PC-3 (cell line): ENCODE measurements at regions not wholly inside any gene's neighbourhood (a gene's known extent, or its start where the extent isn't known, plus 50 kb on each side); places are given as distances from the start of the nearest gene placed in this dataset.

Experiments used
- ATAC-seq: fragments of 200-7000 bp; cut with Tn5 transposase; 2 replicates; pipeline ENCODE4 v1.9.1; 2020; ENCODE audit warnings: mild to moderate bottlenecking, moderate library complexity
- BruUV-seq: library from RNA; stranded (reverse); fragments of 400-500 nt; replicated peaks from 2 replicates; lab custom pipeline; 2021; lab: Mats Ljungman, UMichigan
- CTCF ChIA-PET: fragments of 300-600 bp; sonication (Branson Sonifier 250); formaldehyde crosslinking; loops from one replicate; lab custom pipeline; 2022; ENCODE audit warnings: antibody characterized with exemption; lab: Charles Lee
- POLR2A ChIA-PET: fragments of 300-600 bp; sonication (Branson Sonifier 250); formaldehyde crosslinking; loops from one replicate; lab custom pipeline; 2022; ENCODE audit warnings: antibody characterized with exemption; ENCODE audit not compliant: unreplicated experiment; lab: Charles Lee
- DNase-seq: peaks from one replicate; pipeline ENCODE4 v3.0.0-alpha.2; 2015
- H2AFZ ChIP-seq: fragments of 300-600 bp; sonication (generic); 2 replicates; pipeline ENCODE4 v1.6.0; 2016; ENCODE audit warnings: antibody characterized with exemption, low read length
- H3F3A ChIP-seq: fragments of 300-600 bp; sonication (generic); one replicate; pipeline ENCODE4 v1.6.0; 2017; ENCODE audit warnings: antibody characterized with exemption, low read length, control low read depth, mild to moderate bottlenecking; ENCODE audit not compliant: unreplicated experiment
- H3K27ac ChIP-seq: fragments of 300-600 bp; sonication (generic); 2 replicates; pipeline ENCODE4 v1.5.1; 2016; ENCODE audit warnings: mild to moderate bottlenecking, low read length
- H3K27me3 ChIP-seq: fragments of 300-600 bp; sonication (generic); 2 replicates; pipeline ENCODE4 v1.6.1; 2016; ENCODE audit warnings: low read length, mixed read lengths
- H3K36me3 ChIP-seq: fragments of 300-600 bp; sonication (generic); 2 replicates; pipeline ENCODE4 v1.6.1; 2016; ENCODE audit warnings: low read depth, mixed run types, low read length, mixed read lengths
- H3K4me1 ChIP-seq: fragments of 300-600 bp; sonication (generic); 2 replicates; pipeline ENCODE4 v1.5.1; 2016; ENCODE audit warnings: low read length; ENCODE audit not compliant: insufficient read depth
- H3K4me2 ChIP-seq: fragments of 300-600 bp; sonication (generic); 2 replicates; pipeline ENCODE4 v1.6.0; 2016; ENCODE audit warnings: low read length
- H3K4me3 ChIP-seq: fragments of 300-600 bp; sonication (generic); 2 replicates; pipeline ENCODE4 v1.5.1; 2016; ENCODE audit warnings: mild to moderate bottlenecking, low read length, mixed read lengths
- H3K79me2 ChIP-seq: fragments of 300-600 bp; sonication (generic); 2 replicates; pipeline ENCODE4 v1.6.1; 2017; ENCODE audit warnings: low read length, mixed read lengths
- H3K9ac ChIP-seq: fragments of 300-600 bp; sonication (generic); 2 replicates; pipeline ENCODE4 v1.6.0; 2016; ENCODE audit warnings: mild to moderate bottlenecking, low read length
- H3K9me2 ChIP-seq: fragments of 300-600 bp; sonication (generic); replicated peaks from 2 replicates; pipeline ENCODE4 v1.6.1; 2016; ENCODE audit warnings: mixed run types, low read length, mixed read lengths
- H3K9me3 ChIP-seq: fragments of 300-600 bp; sonication (generic); 2 replicates; pipeline ENCODE4 v1.6.1; 2016; ENCODE audit warnings: low read length, mixed read lengths
- H4K20me1 ChIP-seq: fragments of 300-600 bp; sonication (generic); 2 replicates; pipeline ENCODE4 v1.6.1; 2016; ENCODE audit warnings: low read length, mixed read lengths
- EZH2 ChIP-seq: fragments of 300-600 bp; sonication (generic); IDR thresholded peaks from one replicate; pipeline ENCODE4 v1.6.1; 2017; ENCODE audit warnings: antibody characterized with exemption, mild to moderate bottlenecking, low read length; ENCODE audit not compliant: unreplicated experiment
- EZH2phosphoT487 ChIP-seq: fragments of 300-600 bp; sonication (generic); IDR thresholded peaks from 2 replicates; pipeline ENCODE4 v1.6.1; 2018; ENCODE audit warnings: mild to moderate bottlenecking, antibody characterized with exemption, low read length, borderline replicate concordance
- intact Hi-C: fragments of 100-400 bp; cut with micrococcal nuclease; formaldehyde crosslinking; loops from 2 replicates; pipeline ENCODE4 v1.9.0; 2023
- TF ChIP-seq, protein P1 (sequence below): fragments of 300-600 bp; sonication (generic); conservative IDR thresholded peaks from 2 replicates; pipeline ENCODE4 v1.5.1; 2017; ENCODE audit warnings: antibody characterized with exemption, low read depth, mild to moderate bottlenecking, low read length

DNA sequence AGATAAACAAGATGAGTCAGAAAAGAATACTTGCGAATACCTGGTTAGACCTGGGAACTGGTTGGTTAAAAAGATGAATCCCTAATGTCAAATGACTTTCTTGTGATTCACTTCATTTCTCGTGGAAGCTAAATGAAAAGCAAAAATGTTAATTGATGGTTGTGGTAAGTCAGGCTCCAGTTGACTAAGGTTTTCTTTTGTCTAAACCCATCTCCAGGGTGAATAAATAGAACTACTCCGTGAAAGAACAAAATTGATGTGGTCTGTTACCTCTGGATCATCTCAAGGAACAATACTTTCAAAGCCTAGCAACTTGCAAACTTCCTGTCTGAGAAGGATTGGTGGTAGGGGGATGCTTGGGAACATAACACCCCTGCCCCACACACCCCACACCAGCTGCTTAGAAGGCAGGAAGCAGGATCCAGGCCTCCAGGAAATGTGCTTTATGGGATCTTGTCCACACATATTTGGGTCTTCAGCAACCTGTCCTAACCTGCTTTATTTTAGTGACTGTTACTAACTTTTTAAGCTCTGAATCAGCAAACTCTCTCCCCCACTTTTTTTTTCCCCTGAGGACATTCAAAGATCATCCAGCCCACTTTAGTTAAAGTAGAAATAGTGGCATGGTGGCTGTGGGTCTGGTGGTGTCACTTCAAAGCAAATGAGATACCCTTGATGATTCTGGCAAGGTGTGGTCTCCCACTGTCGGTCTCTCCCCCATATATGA lies 60.4 kb upstream of the PTHLH start:
- ATAC-seq = peak; percentile 9
- no peaks in the 10 kb centered on the region for H3K79me2 ChIP-seq
- H3K36me3 ChIP-seq = no peaks in the 10 kb centered on the region
- no peaks in the 10 kb centered on the region for H3K27me3 ChIP-seq
- ChIA-PET CTCF (interaction anchor here (1.0 to 1.3 kb wide), 2 partner anchors 11 to 63 kb away, joined by 3 to 4 read pairs; no protein-coding TSS in a partner anchor), POLR2A (no interaction called here)
- H3K4me1 ChIP-seq = peaks cover 55% of the 10 kb centered on the region
- BruUV-seq = no TSS peak
- peaks cover 11% of the 10 kb centered on the region for H3F3A ChIP-seq
- H3K9ac ChIP-seq = peak overlapping the region; percentile 54
- DNase-seq = peak; percentile 93
- no peaks in the 10 kb centered on the region for H3K9me3 ChIP-seq
- H3K27ac ChIP-seq = peak overlapping the region; percentile 77
- no peaks in the 10 kb centered on the region for H3K9me2 ChIP-seq
- H3K4me3 ChIP-seq = no peak overlapping the region
- H3K4me2 ChIP-seq = peak overlapping the region; percentile 34
- H2AFZ ChIP-seq = peak overlapping the region; percentile 5
- intact Hi-C loops = loop anchor here (1.0 kb wide), 1 partner anchor 10 kb away; no protein-coding TSS in a partner anchor
- H4K20me1 ChIP-seq = no peaks in the 10 kb centered on the region
- TF ChIP-seq EZH2phosphoT487 (no peak), EZH2 (no peak)
- TF ChIP-seq, protein P1, sequence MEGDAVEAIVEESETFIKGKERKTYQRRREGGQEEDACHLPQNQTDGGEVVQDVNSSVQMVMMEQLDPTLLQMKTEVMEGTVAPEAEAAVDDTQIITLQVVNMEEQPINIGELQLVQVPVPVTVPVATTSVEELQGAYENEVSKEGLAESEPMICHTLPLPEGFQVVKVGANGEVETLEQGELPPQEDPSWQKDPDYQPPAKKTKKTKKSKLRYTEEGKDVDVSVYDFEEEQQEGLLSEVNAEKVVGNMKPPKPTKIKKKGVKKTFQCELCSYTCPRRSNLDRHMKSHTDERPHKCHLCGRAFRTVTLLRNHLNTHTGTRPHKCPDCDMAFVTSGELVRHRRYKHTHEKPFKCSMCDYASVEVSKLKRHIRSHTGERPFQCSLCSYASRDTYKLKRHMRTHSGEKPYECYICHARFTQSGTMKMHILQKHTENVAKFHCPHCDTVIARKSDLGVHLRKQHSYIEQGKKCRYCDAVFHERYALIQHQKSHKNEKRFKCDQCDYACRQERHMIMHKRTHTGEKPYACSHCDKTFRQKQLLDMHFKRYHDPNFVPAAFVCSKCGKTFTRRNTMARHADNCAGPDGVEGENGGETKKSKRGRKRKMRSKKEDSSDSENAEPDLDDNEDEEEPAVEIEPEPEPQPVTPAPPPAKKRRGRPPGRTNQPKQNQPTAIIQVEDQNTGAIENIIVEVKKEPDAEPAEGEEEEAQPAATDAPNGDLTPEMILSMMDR = no peak

DNA sequence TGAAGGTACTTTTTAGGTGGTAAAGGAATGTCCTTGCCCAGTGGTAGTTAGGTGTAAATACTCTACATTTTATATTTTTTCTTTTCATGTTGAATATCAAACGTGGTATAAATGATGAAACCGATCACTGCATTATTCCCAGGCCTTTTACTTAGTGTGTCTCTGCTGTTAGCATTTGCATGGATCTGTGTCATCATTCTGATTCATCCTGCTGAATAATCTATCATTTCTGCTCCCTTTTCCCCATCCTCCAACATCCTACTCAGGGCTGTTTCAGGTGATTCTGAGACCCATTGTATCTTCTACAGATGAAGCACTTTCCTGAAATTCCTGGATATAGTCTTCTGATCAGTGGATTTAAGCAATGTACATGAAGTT lies 61.0 kb upstream of the PTHLH start:
- Histone ChIP-seq H3K4me1 (peaks cover 49% of the 10 kb centered on the region), H3K79me2 (no peaks in the 10 kb centered on the region), H2AFZ (peak overlapping the region; percentile 5), H3K4me2 (peak overlapping the region; percentile 34), H3F3A (peaks cover 7% of the 10 kb centered on the region), H3K9me3 (no peaks in the 10 kb centered on the region), H3K27ac (peak overlapping the region; percentile 77), H3K36me3 (no peaks in the 10 kb centered on the region), H4K20me1 (no peaks in the 10 kb centered on the region), H3K9ac (peak overlapping the region; percentile 54), H3K9me2 (no peaks in the 10 kb centered on the region), H3K4me3 (no peak overlapping the region), H3K27me3 (no peaks in the 10 kb centered on the region)
- intact Hi-C loops = loop anchor here (1.0 kb wide), 1 partner anchor 10 kb away; no protein-coding TSS in a partner anchor
- CTCF ChIA-PET = no interaction called here
- TF ChIP-seq EZH2phosphoT487 (no peak), EZH2 (no peak)
- TF ChIP-seq, protein P1 = no peak
- ATAC-seq = peak; percentile 71
- DNase-seq = peak; percentile 96
- no TSS peak for BruUV-seq
- POLR2A ChIA-PET = no interaction called here

DNA sequence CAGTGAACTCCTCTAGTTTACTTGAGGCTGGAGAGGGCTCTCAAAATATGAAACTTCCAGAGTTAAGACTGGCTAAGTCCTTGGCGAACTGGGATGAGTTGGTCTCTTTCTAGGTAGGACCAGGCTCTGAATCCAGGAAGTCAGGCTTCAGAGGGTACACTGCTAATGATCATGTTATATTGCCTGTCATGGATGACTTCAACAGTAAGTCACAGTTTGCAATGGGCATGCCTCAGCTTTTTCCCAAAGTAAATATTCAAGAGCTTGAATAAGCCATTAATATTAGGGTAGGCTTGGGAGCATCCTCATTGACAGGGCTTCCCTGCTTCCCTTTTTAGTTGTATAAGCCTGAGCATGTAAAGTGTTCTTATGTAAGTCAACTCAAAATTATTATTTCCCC lies 61.7 kb upstream of the PTHLH start:
- Histone ChIP-seq H3K9ac (peak overlapping the region; percentile 54), H4K20me1 (no peaks in the 10 kb centered on the region), H3K27ac (peak overlapping the region; percentile 77), H3K4me2 (peak overlapping the region; percentile 34), H3K27me3 (no peaks in the 10 kb centered on the region), H3K4me1 (peaks cover 43% of the 10 kb centered on the region), H2AFZ (no peak overlapping the region), H3K79me2 (no peaks in the 10 kb centered on the region), H3F3A (peaks cover 7% of the 10 kb centered on the region), H3K9me3 (no peaks in the 10 kb centered on the region), H3K36me3 (no peaks in the 10 kb centered on the region), H3K9me2 (no peaks in the 10 kb centered on the region), H3K4me3 (no peak overlapping the region)
- DNase-seq (peak; percentile 66), ATAC-seq (peak; percentile 5; the same call in 1 of the 2 replicates)
- intact Hi-C loops = loop anchor here (2.0 kb wide), 1 partner anchor 51 kb away; no protein-coding TSS in a partner anchor
- BruUV-seq = TSS peak; percentile 81
- ChIA-PET CTCF (no interaction called here), POLR2A (interaction anchor here (1.6 kb wide), 1 partner anchor 11 kb away, joined by 8 read pairs; no protein-coding TSS in a partner anchor)
- TF ChIP-seq, protein P1 = no peak
- TF ChIP-seq EZH2 = no peak
- TF ChIP-seq EZH2phosphoT487 = no peak
